Astrocyte (in vitro differentiated cells and primary cell): ENCODE measurements at regions not wholly inside any gene's neighbourhood (a gene's known extent, or its start where the extent isn't known, plus 50 kb on each side); places are given as distances from the start of the nearest gene placed in this dataset.

Experiments
- DNase-seq: peaks from one replicate; pipeline ENCODE4 v3.0.0-alpha.2; 2010; ENCODE audit warnings: low read depth
- FAIRE-seq: peaks from 2 replicates; lab custom pipeline; 2011; peaks lifted over from hg19 to GRCh38; lab: Jason Lieb, UNC
- H2AFZ ChIP-seq: 2 replicates; pipeline ENCODE4 v1.6.0; 2012; ENCODE audit warnings: low read depth, low read length, inconsistent platforms
- H3K27ac ChIP-seq: 2 replicates; pipeline ENCODE4 v1.5.1; 2011; ENCODE audit warnings: low read depth, low read length, inconsistent platforms
- H3K27me3 ChIP-seq: 2 replicates; pipeline ENCODE4 v1.6.0; 2011; ENCODE audit warnings: low read length, inconsistent platforms; ENCODE audit not compliant: insufficient read depth
- H3K36me3 ChIP-seq: 2 replicates; pipeline ENCODE4 v1.5.1; 2011; ENCODE audit warnings: low read length, inconsistent platforms; ENCODE audit not compliant: insufficient read depth
- H3K4me1 ChIP-seq: 2 replicates; pipeline ENCODE4 v1.5.1; 2011; ENCODE audit warnings: low read length, inconsistent platforms; ENCODE audit not compliant: insufficient read depth
- H3K4me2 ChIP-seq: 2 replicates; pipeline ENCODE4 v1.6.0; 2012; ENCODE audit warnings: low read length, inconsistent platforms
- H3K4me3 ChIP-seq: 2 replicates; pipeline ENCODE4 v1.5.1; 2011; ENCODE audit warnings: low read depth, mild to moderate bottlenecking, low read length, inconsistent platforms; ENCODE audit not compliant: insufficient read depth
- H3K79me2 ChIP-seq: 2 replicates; pipeline ENCODE4 v1.6.0; 2012; ENCODE audit warnings: mild to moderate bottlenecking, low read length, inconsistent platforms; ENCODE audit not compliant: insufficient read depth
- H3K9ac ChIP-seq: 2 replicates; pipeline ENCODE4 v1.6.0; 2012; ENCODE audit warnings: mild to moderate bottlenecking, low read length, inconsistent platforms
- H3K9me3 ChIP-seq: 2 replicates; pipeline ENCODE4 v1.5.1; 2012; ENCODE audit warnings: low read depth, mild to moderate bottlenecking, low read length, inconsistent platforms; ENCODE audit not compliant: insufficient read depth
- H4K20me1 ChIP-seq: 2 replicates; pipeline ENCODE4 v1.6.0; 2012; ENCODE audit warnings: low read length, inconsistent platforms; ENCODE audit not compliant: insufficient read depth
- H3K27ac Mint-ChIP-seq: one replicate; pipeline ENCODE4 v1.8.0; 2021; ENCODE audit warnings: mild to moderate bottlenecking, mixed read lengths; ENCODE audit not compliant: unreplicated experiment
- H3K27me3 Mint-ChIP-seq: one replicate; pipeline ENCODE4 v1.8.0; 2021; ENCODE audit warnings: low read depth, mixed read lengths; ENCODE audit not compliant: unreplicated experiment
- H3K36me3 Mint-ChIP-seq: one replicate; pipeline ENCODE4 v1.8.0; 2021; ENCODE audit warnings: low read depth, mixed read lengths; ENCODE audit not compliant: unreplicated experiment
- H3K4me1 Mint-ChIP-seq: one replicate; pipeline ENCODE4 v1.8.0; 2021; ENCODE audit warnings: low read depth, mixed read lengths; ENCODE audit not compliant: unreplicated experiment
- H3K4me3 Mint-ChIP-seq: one replicate; pipeline ENCODE4 v1.8.0; 2021; ENCODE audit warnings: mild to moderate bottlenecking, moderate library complexity, mixed read lengths; ENCODE audit not compliant: unreplicated experiment
- H3K9me3 Mint-ChIP-seq: one replicate; pipeline ENCODE4 v1.8.0; 2021; ENCODE audit warnings: mild to moderate bottlenecking, mixed read lengths; ENCODE audit not compliant: unreplicated experiment
- CTCF ChIP-seq: IDR thresholded peaks from 2 replicates; pipeline ENCODE4 v1.5.1; 2011; ENCODE audit warnings: low read depth, mild to moderate bottlenecking, inconsistent platforms, low read length, moderate library complexity; ENCODE audit not compliant: insufficient read depth
- EZH2 ChIP-seq: IDR thresholded peaks from 2 replicates; pipeline ENCODE4 v1.6.1; 2012; ENCODE audit warnings: mild to moderate bottlenecking, low read length, inconsistent platforms; ENCODE audit not compliant: insufficient read depth

- Histone ChIP-seq H2AFZ (no peak overlapping the region), H3K79me2 (no peaks in the 10 kb centered on the region), H3K4me1 (no peaks in the 10 kb centered on the region), H3K27me3 (no peaks in the 10 kb centered on the region), H3K27ac (no peak overlapping the region), H3K4me2 (no peak overlapping the region), H3K9ac (no peak overlapping the region), H4K20me1 (no peaks in the 10 kb centered on the region), H3K4me3 (no peak overlapping the region), H3K9me3 (no peaks in the 10 kb centered on the region), H3K36me3 (no peaks in the 10 kb centered on the region)
- no peak for FAIRE-seq
- TF ChIP-seq CTCF = no peak
- no peak for TF ChIP-seq EZH2
- Mint-ChIP-seq H3K27ac (no peak overlapping the region), H3K36me3 (no peaks in the 10 kb centered on the region), H3K4me1 (no peaks in the 10 kb centered on the region), H3K9me3 (peaks cover 5% of the 10 kb centered on the region), H3K27me3 (no peaks in the 10 kb centered on the region), H3K4me3 (no peak overlapping the region)
- DNase-seq = no peak
Observed at GRCh38 chr12:126212824-126213223, 1147.6 kb downstream of the AACS start.

- Histone ChIP-seq H3K79me2 (no peaks in the 10 kb centered on the region), H3K36me3 (no peaks in the 10 kb centered on the region)
- H3K4me3 Mint-ChIP-seq = no peak overlapping the region
Observed at GRCh38 chr12:126218697-126219096, 1153.5 kb downstream of the AACS start.

GRCh38 chr12:126219139-126219538, 1153.9 kb downstream of the AACS start:
- Histone ChIP-seq H3K4me3 (no peak overlapping the region), H3K9ac (no peak overlapping the region), H3K9me3 (no peaks in the 10 kb centered on the region), H3K4me2 (no peak overlapping the region), H4K20me1 (no peaks in the 10 kb centered on the region), H3K27me3 (no peaks in the 10 kb centered on the region), H3K4me1 (peaks cover 5% of the 10 kb centered on the region), H3K27ac (no peak overlapping the region), H3K36me3 (no peaks in the 10 kb centered on the region), H3K79me2 (no peaks in the 10 kb centered on the region), H2AFZ (no peak overlapping the region)
- Mint-ChIP-seq H3K36me3 (no peaks in the 10 kb centered on the region), H3K9me3 (peaks cover 5% of the 10 kb centered on the region), H3K27me3 (no peaks in the 10 kb centered on the region), H3K27ac (no peak overlapping the region), H3K4me1 (no peaks in the 10 kb centered on the region), H3K4me3 (no peak overlapping the region)
- DNase-seq = no peak
- no peak for FAIRE-seq
- TF ChIP-seq CTCF = no peak
- TF ChIP-seq EZH2 = no peak

More at GRCh38 chr12:126218697-126219096, 1153.5 kb downstream of the AACS start:
- no peak overlapping the region for H3K27ac Mint-ChIP-seq
- FAIRE-seq (no peak), DNase-seq (no peak)
- no peaks in the 10 kb centered on the region for H3K27me3 Mint-ChIP-seq
- Histone ChIP-seq H3K4me2 (no peak overlapping the region), H4K20me1 (no peaks in the 10 kb centered on the region), H3K27me3 (no peaks in the 10 kb centered on the region), H3K27ac (no peak overlapping the region), H2AFZ (no peak overlapping the region), H3K9ac (no peak overlapping the region), H3K9me3 (no peaks in the 10 kb centered on the region), H3K4me1 (peaks cover 5% of the 10 kb centered on the region), H3K4me3 (no peak overlapping the region)
- H3K4me1 Mint-ChIP-seq = no peaks in the 10 kb centered on the region
- no peaks in the 10 kb centered on the region for H3K36me3 Mint-ChIP-seq
- peaks cover 5% of the 10 kb centered on the region for H3K9me3 Mint-ChIP-seq
- no peak for TF ChIP-seq EZH2
